HG03439 (cell line): ENCODE measurements at regions not wholly inside any gene's neighbourhood (a gene's known extent, or its start where the extent isn't known, plus 50 kb on each side); places are given as distances from the start of the nearest gene placed in this dataset.

ENCODE experiments used
- ATAC-seq: cut with Tn5 transposase; IDR thresholded peaks from one replicate; pipeline ENCODE4 v1.9.1; 2021; ENCODE audit warnings: mild to moderate bottlenecking, moderate library complexity; ENCODE audit not compliant: unreplicated experiment

DNA sequence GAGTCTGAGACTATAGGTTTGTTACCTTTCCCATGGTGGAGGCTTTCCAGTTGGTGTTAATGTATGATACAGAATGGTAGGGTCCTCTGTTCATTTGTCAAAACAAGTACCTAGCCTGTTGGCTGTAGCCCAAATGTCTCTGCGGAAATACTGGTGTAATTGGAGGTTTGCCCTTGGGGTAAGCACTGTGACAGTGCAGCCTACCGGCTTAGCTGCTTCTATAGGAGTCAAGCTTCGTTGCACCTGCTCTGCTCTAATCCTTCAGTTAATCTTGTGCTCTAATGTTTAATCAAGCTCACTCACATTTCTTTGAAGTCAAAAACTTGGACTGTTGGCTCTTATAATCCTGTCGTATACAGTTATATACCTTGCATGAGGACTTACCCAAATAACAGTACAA, 203.4 kb downstream of the CCNG2 start:
- ATAC-seq: no peak

DNA sequence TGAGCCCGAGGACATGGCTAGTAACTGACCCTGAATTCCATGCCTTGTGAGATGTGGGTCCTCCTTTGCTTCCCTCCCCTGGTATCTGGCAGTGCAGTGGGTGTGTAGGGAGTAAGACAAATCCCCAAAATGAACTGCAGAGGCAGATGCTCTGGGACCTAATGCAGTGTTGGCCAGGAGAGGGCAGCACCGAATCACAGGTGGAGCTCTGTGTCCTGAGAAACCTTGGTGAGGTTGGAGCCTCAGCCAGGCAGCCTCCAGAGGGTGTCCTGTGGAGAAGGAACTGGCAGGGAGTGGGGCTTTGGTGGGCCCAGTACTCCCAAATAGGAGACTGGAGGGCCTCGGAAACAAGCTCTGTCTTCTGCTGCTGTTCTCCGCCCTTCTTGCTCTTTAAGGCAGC, 209.9 kb downstream of the CCNG2 start:
- peak; percentile 79 for ATAC-seq

DNA sequence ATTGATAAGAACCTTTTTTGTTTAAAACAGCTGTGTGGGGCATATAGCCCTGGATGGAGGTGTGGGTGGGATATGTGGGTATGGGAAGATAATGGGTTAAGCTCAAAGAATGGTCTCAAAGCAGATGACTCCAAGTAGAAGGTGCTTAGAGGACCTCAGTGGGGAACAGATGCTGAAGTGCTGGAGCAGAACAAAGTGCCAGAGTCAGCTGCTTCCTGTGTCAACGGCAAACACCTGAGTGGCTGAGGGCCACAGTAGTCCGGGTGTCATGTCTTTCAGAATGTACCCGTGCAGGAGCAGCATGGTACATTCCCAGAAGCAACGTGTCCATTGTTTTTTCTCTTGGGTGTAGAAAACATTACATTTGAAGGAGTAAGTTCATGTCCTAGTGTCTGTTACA, 210.6 kb downstream of the CCNG2 start:
- ATAC-seq: no peak

DNA sequence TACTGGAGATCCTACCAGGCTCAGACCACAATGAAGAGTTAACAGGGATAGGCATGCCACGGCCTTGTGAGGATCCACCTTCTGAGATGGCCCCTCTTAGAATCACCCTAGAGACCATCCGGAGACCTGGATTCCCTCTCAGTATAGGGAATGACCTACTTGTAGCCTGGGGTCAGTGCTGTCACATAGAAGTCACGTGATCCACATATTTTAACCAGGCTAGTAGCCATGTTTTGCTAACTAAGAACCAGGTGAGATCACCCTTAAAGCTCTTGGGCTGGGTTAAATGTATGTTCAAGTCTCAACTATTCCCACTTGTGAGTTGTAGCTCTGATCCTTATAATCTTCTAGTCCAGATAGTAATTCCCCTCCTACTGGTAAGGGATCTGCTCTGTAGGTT, 215.4 kb downstream of the CCNG2 start:
- ATAC-seq: no peak

DNA sequence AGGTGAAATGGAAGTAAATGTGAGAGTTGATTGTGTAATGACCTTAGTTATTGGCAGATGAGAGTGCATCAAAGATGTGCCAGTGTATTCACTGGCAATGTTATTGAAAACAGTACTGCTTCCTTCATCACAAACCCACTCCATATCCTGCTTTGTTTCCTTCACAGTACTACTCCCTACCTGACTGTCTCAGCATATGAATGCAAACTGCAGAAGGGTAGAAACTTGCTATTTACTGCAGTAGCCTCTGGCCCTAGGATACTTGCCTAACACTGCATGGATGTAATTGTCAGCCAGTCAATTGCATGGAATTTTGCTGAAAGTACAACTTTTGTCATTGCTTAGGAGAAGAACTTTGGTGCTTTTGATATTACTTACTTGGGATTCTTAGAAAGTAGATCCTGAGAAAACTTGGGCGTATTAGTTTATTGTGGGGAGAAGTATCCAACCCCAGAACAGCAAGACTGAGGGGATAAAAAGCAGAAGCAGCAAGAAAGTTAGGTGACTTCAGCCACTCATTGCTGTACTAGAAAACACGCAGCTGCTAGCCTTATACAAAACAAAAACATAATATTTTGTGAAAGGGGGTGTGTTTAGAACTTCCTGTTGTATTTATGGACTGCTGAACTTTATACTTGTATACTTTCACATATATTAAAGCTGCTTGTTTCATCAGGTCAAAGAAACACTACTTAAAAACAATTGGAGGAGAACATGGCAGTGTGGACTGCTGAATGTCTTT, 219.0 kb downstream of the CCNG2 start:
- ATAC-seq: no peak

DNA sequence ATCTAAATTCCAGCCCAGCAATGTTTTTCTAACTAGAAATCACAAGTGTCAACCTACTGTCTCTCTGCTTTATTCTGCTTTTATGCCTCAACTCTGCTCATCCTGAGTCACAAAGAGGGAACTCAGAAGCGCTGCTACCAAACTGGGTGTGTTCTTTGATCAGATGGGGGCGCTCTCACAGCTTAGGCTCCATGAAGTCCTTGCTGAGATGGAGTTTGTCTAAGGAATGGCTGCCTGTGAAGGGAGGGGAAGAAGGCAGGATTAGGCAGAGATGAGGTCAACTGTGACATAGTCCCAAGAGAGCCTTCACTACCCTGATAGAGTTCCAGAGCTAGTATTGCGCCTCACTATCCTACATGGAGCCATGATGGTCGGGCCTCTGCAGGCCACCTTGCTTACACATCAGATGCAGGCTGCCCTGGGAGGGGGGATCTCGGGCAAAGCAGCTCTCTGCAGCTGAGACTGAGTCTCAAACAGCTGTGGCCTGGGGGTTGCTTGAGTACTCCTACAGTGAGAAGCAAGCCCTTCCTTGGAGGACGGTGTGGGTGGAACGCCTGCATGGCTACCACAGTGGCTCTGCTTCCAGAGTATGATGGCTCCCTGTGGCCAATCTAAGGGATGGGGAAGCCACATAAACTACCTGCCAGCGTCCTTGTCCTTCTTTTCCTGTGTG, 219.9 kb downstream of the CCNG2 start:
- ATAC-seq: no peak

DNA sequence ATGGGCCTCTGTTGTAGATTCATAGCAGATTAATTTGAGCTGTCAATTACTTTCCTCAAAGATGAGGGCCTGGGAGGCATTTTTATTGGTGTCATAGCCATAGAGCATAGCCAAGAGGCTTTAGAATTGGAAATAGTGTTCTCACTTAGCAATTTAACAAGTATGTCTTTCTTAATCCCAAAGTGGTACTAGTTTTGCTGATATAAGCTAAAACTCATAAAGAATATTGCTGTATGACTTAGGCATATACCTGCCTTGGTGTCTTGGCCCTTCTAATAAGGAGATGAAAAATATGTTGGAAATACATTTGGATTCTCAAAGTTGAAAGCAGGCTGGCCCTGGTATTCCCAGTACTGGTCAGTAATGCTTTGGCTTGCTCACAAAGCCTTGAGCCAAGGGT, 221.5 kb upstream of the CXCL13 start:
- ATAC-seq: no peak

DNA sequence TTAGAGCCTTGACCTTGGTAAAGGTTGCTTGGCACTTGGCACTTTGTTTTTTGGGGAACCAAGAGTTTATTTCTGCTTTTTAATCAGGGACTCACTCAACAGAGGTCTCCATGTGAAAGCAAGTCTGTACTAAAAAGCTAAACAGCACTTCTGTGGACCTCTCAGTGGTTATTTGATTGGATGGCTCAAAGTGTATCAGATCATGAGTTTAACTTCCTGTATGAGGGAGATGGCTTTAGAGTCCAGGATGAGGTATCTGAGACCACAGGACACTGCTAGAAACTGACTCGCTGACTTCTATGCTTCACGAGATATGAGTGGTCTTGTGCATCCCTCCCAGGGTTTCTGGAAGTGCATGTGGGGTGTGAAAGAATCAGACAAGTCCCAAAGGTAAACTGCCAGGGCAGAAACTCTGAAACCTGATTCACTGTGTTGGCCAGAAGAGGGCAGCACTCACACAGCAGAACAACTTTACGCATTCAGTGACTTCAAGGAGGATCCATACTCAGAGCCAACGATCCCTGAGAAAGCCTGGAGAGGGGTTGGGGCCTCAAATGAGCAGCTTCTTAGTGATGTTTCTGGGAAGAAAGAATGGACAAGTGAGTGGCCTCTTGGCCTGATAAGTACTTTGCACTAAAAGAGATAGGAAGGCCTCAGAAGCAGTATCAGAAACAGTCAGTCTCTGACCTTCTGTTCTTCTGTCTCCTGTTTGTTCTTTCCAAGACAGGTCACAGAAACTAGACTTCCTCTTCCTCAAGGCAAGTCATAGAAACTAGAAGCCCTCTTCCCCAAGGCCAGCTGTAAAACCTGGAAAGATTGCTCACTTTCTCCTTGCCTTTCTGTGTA, 220.3 kb upstream of the CXCL13 start:
- peak; percentile 72 for ATAC-seq

DNA sequence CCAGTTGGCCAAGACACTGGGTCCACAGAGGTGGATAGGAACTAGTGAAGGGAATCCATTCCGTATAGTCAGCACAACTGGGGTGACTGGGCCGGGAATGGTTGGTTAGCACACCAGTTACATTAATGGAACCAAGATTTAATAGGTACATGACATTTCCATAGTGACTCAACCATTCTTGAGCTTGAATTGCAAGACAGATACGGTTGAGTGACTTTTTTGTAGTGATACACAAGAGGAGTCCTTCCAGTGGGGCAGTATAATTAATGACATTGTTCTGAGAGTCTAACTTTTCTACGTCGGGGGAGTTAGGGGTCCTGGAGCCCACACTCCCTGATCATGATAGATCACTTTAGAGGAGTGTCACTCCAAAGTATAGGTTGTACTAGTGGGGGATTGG, 211.6 kb upstream of the CXCL13 start:
- ATAC-seq: no peak

DNA sequence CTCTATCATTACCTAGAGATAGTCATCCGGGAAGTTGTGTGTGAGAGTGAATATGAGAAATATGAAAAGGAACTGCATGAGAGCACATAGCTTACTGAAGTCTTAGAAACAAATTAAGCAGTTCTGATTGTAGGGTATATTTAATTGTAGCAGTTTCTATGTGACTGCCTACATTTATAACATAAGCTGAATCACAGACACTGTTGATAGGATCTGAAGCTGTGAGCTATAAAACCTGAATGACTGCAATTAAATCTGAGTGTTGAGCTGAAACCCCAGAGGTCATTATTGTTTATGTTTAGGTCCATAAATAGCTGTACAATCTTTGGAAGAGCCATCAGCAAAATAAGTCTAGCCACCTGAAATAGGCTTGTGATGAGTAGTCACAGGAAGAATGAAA, 210.1 kb upstream of the CXCL13 start:
- no peak for ATAC-seq

DNA sequence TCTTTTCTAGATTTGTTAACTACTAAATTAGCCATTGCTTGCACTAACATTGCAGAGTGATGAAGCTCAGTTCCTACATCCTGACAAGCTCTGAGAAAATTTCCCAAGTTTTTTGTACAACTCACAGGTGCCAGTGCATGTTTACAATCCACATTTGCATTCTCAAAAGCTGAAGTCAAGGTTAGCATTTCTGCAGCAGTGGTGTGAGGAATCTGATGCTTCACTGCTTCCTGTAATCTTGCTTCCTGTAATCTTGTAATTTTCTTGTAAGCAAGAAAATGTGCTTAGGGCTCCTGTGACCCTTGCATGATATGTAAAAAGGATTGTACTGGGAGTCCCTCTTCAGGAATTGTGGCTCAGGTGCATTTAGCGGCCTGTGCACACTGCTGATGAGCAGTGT, 207.4 kb upstream of the CXCL13 start:
- ATAC-seq: no peak

DNA sequence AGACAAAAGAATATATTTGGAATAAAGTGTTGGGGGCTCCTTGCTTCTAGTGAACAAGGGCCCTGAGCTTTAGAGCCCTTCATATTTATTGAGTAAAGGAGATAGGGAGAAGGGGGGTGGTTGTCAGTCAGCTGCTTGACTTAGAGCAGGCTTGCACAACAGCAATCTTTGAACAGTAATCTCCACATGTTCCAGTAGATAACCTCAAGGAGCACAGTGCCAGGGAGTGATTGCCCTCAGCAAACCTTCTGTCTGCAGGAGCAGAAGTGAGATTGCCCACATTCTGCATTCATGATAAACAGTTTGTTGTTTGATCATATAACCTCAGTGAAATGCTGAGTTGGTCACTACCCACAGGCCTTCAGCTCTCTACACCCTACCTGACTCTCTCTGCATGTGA, 205.8 kb upstream of the CXCL13 start:
- ATAC-seq: no peak

DNA sequence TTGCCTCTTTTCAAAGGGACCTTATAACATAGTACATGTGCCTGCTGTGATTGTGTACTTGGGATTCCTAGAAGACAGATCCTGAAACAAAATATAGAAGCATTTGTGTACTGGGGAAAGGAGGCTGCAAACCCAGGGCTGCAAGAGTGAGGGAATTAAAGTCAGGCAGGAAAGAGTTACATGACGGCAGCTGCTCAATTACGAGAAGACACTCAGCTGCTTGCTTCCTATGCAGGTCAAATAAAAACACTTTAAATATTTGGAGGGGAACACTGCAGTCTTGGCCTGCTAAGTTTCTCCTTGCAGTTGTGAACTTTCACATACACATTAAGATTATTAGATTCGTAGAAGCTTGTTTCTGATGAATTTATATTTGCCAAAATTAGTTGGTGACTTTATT, 191.9 kb upstream of the CXCL13 start:
- ATAC-seq: no peak

DNA sequence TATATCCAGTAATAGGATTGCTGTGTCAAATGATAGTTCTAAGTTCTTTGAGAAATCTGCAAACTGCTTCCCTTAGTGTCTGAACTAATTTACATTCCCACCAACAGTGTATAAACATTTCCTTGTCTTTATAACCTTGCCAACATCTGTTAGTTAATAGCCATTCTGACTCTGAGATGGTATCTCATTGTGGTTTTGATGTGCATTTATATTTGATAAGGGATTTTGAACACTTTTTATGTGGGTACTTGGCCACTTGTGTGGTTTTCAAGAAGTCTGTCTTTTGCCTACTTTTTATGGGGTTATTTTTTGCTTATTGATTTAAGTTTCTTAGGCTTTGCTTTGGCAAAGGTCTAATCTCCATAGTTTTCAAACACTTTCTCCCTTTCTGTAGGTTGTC, 189.9 kb upstream of the CXCL13 start:
- no peak for ATAC-seq

DNA sequence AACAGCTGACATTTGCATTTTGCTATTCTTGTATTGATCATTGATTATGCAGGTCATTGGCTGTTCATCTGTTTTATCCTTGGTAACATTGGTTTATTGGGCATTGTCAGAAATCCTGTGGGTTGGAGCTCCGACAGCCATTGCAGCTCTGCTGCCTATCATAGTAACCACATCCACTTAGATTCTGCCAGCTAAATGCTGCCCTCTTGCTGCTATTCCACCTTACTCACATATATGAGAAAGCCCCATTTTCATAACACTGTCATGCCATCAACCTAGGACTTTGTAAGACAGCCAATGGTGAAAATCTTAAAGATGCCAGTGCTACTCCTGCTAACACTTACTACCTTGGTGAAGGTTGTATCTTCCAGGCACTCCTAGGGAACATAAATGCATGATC, 187.3 kb upstream of the CXCL13 start:
- ATAC-seq: no peak

DNA sequence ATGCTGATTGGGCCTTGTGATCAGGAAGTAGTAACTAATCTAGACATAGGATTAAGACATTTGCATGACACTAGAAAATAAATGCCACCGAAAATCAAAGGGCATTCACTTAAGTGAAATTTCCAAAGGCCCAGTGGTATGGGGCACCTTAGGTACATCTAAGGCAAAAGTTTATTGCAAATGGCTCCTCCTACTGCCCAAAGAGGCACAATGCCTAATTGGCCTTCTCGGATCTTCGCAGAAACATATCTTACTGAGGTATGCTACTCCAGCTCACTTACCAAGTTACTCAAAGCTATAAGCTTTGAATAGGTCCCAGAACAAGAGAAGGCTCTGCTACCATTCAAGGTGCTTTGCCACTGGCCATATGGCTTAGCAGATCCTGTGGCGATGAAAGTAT, 174.8 kb upstream of the CXCL13 start:
- no peak for ATAC-seq

DNA sequence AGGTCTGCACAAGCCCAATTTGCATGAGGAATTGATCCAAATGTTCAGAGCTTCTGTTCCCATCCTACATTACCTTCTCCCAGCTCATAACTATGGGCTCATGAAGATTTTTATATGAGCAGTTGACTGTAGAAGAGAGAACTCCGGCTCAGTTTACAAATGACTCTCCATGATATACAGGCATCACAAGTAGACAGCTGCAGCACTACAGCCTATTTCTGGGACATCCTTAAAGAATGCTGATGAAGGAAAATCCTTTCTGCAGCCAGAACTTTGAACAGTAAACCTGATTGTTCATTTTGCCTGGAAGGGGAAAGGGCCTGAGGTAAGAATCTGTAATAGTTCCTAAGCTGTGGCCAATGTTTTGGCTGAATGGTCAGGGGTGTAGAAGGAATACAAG, 174.1 kb upstream of the CXCL13 start:
- ATAC-seq: no peak

DNA sequence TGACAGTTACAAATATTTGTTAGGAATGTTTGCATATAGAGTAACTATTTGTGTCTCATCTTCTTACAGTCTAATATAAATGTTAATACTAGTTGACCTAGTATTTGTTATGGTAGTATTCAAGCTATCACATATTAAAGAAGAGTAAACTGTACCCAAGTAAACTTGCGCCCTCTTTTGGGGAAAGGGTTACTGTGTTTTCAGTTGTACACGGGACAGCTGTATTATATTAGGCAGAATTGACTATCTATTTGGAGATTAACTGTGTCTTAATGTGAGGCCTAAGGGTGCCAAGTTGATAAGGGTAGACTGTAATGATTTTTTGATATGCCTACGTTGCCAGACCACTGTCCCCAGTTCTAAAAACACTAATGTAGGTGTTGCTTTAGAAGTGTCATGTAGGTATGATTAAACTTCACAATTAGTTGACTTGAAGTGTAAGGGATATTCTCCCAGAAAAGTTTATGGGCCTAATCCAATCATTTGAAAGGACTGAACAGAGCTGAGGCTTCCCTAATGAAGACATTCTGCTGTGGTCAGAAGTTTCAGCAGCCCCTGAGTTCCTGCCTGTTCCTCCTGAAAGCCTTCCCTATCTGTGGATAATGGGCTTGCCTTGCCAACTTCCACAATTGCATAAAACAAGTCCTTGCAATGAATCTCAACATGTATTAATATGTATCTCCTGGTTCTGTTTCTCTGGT, 172.8 kb upstream of the CXCL13 start:
- no peak for ATAC-seq

DNA sequence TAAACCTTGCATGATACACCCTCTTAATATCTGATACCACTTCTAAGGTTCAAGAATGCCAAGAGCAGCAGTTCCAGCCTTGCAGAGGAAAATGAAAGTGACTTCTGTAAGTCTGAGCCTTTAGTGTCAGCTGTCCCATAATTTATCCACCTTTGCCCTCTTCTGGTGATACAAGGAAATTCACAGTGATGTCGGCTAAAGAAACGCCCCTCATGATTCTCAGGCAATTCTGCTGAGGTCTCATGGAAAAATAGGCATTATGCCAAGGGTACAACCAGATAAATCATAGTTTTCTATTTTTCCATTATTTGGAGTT, 172.2 kb upstream of the CXCL13 start:
- ATAC-seq: no peak

DNA sequence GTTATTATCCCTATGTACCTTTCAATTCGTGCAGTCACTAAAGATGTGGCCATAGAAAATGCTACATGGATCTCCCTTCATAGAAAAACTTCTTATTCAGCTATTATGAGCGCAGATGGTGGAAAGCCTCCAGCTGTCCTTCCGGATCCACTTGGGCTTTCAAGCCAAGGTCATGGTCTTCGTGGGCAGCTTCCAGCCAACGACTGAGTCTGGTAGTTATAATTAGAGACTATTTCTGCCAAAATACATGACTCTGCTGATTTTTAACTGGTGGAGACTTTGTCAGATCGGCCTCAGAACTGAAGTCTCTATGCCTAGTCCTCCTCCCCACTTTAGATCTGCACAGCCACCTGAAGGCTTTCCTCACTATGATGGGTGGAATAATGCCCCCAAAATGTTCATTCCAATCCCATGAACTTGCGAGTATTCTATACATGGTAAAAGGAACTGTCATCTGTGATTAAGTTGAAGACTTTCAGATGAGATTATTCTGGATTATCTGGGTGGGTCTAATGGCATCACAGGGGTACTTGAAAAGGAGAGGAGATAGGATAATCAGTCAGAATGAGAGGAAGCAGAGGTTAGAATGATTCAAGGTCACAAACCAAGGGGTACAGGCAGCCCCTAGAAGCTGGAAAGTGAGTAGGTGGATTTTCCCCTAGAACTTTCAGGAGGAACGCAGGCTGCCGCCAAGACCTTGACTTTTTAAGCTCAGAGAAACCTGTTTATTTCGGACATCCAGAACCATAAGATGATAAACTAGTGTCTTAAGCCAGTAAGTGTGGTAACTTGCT, 171.1 kb upstream of the CXCL13 start:
- no peak for ATAC-seq

DNA sequence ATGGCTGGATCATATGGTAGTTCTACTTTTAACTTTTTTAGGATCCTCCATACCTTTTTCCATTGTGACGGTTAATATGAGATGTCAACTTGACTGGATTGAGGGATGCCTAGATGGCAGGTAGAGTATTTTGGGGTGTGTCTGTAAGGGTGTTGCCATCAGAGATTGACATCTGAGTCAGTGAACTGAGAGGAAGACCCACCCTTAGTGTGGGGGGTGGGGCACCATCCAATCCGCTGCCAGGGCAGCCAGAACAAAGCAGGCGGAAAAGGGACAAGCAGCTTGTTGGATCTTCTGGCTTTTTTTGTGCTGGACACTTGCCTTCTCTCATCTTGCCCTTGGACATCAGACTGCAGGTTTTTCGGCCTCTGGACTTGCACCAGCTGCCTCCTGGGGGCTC, 168.5 kb upstream of the CXCL13 start:
- ATAC-seq: no peak
